ENCODE measurements at regions not wholly inside any gene's neighbourhood (a gene's known extent, or its start where the extent isn't known, plus 50 kb on each side); places are given as distances from the start of the nearest gene placed in this dataset.

- no peak for DNase-seq (ENCODE audit: low read depth)
- no peak for TF ChIP-seq MAX (IDR thresholded peaks at IDR 0.05; ENCODE audit: low read depth, low read length)
- TF ChIP-seq CTCF (IDR thresholded peaks at IDR 0.05; ENCODE audit: low read depth, low read length) = no peak
- TF ChIP-seq POLR2A (IDR thresholded peaks at IDR 0.05; ENCODE audit: extremely low read depth, insufficient read length) = no peak
- TF ChIP-seq MYC (IDR thresholded peaks at IDR 0.05; ENCODE audit: low read depth, low read length) = no peak
- H3K4me3 ChIP-seq (ENCODE audit: low read depth, low read length) = no peak overlapping the region
These were observed 128.1 kb downstream of the SLC25A47 start for GRCh38 chr14:100451264-100451663.

GRCh38 chr14:100453930-100454329 lies 130.8 kb downstream of the SLC25A47 start:
- DNase-seq (ENCODE audit: low read depth) = no peak
- no peak overlapping the region for H3K4me3 ChIP-seq (ENCODE audit: low read depth, low read length)
- no peak for TF ChIP-seq MYC (IDR thresholded peaks at IDR 0.05; ENCODE audit: low read depth, low read length)
- no peak for TF ChIP-seq CTCF (IDR thresholded peaks at IDR 0.05; ENCODE audit: low read depth, low read length)
- TF ChIP-seq MAX (IDR thresholded peaks at IDR 0.05; ENCODE audit: low read depth, low read length) = no peak
- no peak for TF ChIP-seq POLR2A (IDR thresholded peaks at IDR 0.05; ENCODE audit: extremely low read depth, insufficient read length)

GRCh38 chr14:100454437-100454836 lies 131.3 kb downstream of the SLC25A47 start:
- H3K4me3 ChIP-seq (ENCODE audit: low read depth, low read length) = no peak overlapping the region
- DNase-seq (ENCODE audit: low read depth) = no peak
- no peak for TF ChIP-seq POLR2A (IDR thresholded peaks at IDR 0.05; ENCODE audit: extremely low read depth, insufficient read length)
- TF ChIP-seq MAX (IDR thresholded peaks at IDR 0.05; ENCODE audit: low read depth, low read length) = no peak
- TF ChIP-seq MYC (IDR thresholded peaks at IDR 0.05; ENCODE audit: low read depth, low read length) = no peak
- TF ChIP-seq CTCF (IDR thresholded peaks at IDR 0.05; ENCODE audit: low read depth, low read length) = no peak

- no peak for DNase-seq (ENCODE audit: low read depth)
- no peak overlapping the region for H3K4me3 ChIP-seq (ENCODE audit: low read depth, low read length)
- TF ChIP-seq POLR2A (IDR thresholded peaks at IDR 0.05; ENCODE audit: extremely low read depth, insufficient read length) (no peak), CTCF (IDR thresholded peaks at IDR 0.05; ENCODE audit: low read depth, low read length) (no peak), MYC (IDR thresholded peaks at IDR 0.05; ENCODE audit: low read depth, low read length) (no peak), MAX (IDR thresholded peaks at IDR 0.05; ENCODE audit: low read depth, low read length) (no peak)
These were observed 123.3 kb downstream of the BEGAIN start for GRCh38 chr14:100463937-100464336.

GRCh38 chr14:100466111-100466856 lies 120.9 kb downstream of the BEGAIN start:
- H3K4me3 ChIP-seq (ENCODE audit: low read depth, low read length) = no peak overlapping the region
- TF ChIP-seq MYC (IDR thresholded peaks at IDR 0.05; ENCODE audit: low read depth, low read length) (no peak), MAX (IDR thresholded peaks at IDR 0.05; ENCODE audit: low read depth, low read length) (no peak), POLR2A (IDR thresholded peaks at IDR 0.05; ENCODE audit: extremely low read depth, insufficient read length) (no peak)
- DNase-seq (ENCODE audit: low read depth) = no peak

- TF ChIP-seq POLR2A (IDR thresholded peaks at IDR 0.05; ENCODE audit: extremely low read depth, insufficient read length) (no peak), CTCF (IDR thresholded peaks at IDR 0.05; ENCODE audit: low read depth, low read length) (no peak), MAX (IDR thresholded peaks at IDR 0.05; ENCODE audit: low read depth, low read length) (no peak), MYC (IDR thresholded peaks at IDR 0.05; ENCODE audit: low read depth, low read length) (no peak)
- DNase-seq (ENCODE audit: low read depth) = no peak
- H3K4me3 ChIP-seq (ENCODE audit: low read depth, low read length) = no peak overlapping the region
These were observed 120.0 kb downstream of the BEGAIN start for GRCh38 chr14:100467046-100467750.
